Pulmonary artery endothelial cell (primary cell): ENCODE measurements at regions not wholly inside any gene's neighbourhood (a gene's known extent, or its start where the extent isn't known, plus 50 kb on each side); places are given as distances from the start of the nearest gene placed in this dataset.

Source experiments
- DNase-seq: peaks from one replicate; pipeline ENCODE4 v3.0.0-alpha.2; 2011; ENCODE audit warnings: low read depth, low spot score

DNA sequence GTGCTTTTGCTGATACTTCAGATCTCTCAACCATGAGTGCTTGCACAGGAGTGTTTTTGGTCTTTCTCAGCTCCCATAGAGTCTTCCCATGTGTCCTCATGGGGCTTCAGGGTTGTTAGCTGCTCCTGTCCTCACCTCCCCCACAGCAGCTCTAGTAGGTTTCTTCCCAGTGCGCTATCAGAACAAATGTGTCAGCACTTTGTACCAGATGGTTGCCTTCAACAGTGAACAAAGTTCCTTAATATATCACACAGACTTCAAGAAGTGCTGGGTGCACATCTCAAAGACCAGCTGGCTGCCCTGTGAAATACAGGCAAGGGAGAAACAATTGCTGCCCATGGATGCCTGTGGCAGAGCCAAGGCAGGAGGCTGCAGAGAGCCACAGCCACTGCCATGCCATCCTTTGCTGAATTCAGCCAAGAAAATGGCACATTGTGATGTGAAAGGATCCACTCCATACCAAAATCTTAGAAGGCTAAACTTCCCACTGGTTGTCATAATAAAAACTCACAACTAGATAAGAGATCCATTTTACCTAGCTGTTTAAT lies 471.3 kb downstream of the C6orf118 start:
- no peak for DNase-seq

DNA sequence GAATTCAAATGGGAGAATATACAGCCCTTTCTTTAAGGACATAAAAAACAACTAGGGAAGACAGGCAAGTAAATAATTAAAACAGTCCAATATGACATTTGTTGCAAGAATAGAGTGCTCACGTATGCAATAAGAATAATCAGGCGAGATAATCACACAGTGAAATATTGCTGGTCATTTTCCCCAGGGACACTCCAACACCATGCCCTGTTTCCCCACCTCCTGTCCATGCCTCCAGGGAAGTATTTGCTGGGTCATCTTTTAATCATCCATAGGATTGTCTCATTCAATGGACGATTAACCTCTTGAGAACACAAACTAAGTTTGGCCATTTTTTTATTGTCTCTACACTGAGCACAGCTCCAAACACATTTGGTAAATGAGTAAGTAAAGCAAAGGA lies 472.9 kb downstream of the C6orf118 start:
- DNase-seq = no peak

DNA sequence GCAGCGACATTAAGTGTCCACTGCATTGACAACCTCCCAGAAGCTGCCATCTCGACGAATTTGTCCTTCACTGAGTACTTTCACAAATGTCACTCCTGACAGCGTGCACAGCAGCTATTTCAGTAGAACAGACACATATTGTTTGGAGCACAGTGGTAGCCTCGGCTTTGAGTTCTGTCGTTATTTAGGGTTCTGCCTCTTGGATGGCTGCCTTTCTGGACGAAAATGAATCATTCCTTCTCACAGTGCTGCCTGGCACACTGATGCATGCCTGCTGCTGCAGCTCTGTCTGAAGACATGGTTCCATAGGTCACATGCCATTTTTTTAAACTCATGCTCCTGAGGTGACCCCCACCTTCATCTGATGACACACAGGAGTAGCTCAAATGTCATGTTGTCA lies 477.0 kb downstream of the C6orf118 start:
- DNase-seq = no peak

DNA sequence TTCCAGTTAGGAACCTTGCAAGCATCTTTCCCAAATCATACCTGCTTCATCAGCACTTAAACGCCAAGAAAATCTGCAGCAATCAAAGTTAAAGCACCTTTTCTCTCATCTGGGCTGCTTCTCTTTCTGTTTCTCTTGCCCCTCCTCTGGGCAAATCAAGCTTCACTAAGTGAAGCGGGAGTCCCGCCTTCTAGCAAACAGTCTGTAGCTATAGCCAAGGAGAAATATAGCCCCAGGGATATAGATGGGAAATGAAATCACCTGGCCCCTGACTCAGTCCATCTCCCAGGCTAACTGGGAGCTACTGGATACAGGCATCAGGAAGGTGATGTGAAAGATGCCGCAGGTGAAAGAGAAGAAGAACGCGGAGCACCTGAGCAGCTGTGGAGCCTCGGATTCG lies 481.9 kb downstream of the C6orf118 start:
- no peak for DNase-seq

DNA sequence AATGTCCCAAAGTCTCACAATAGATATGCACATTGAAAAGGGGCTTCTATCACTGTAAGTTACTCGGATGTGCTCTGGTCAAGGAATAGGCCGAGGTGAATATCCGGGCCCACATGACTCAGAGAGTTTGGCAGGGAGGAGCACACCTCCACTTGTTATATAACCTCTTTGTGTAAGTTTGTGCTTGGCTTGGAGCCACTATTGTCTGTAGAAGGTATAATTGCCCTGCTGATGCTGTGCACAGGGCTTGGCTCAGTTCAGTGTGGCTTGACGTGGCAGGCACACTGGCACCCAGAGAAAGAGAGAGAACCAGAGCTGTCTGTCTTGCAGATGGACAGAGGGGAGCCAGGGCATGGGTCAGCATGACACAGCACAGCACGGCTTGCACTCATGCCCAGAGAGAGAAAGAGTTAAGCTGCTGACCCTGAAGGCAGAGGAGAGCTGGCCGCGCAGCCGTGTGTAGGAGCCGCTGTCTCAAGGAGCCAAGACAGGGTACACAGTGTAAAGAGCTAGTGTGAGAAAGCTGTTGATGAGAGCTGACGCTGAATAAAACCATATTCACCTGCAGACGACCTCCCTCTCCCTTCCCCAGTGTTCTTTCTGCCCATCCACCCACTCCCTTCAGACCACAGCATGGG lies 482.5 kb downstream of the C6orf118 start:
- DNase-seq = no peak

DNA sequence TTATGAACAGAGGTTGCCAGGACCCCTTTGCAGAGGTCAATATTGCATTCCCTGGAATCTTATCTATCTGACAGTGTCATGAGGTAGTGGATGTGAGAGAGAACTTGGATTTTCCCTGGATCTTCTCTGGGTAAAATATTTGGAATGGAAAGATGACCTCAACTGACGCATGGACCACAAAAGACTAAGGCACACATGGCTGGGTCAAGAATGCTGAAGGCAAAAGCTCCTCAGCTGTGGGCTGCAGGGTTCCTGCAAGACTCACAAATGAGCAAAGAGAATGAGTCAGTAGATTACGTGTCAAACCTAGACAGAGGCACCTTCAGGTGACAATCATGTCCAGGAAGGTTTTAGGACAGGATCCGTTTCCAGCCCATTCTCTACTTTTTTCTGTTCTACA lies 484.0 kb downstream of the C6orf118 start:
- DNase-seq = no peak

DNA sequence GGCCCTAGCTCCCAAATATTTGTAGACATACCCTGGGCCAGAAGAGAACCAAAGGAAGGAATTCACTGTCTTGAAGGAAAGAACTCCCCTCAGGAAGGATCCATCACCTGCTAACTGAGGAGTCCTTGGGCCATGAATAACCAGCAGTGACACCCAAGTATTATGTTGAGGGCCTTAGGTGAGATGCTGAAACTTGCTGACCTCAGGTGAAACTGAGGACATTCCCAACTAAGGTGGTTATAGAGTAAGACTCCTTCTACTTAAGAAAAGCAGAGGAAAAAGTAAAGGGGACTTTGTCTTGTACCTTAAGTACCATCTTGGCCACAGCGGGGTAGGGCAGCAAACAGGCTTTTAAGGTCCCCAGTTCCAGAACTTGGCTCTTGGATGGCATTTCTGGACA lies 491.7 kb downstream of the C6orf118 start:
- DNase-seq = no peak

DNA sequence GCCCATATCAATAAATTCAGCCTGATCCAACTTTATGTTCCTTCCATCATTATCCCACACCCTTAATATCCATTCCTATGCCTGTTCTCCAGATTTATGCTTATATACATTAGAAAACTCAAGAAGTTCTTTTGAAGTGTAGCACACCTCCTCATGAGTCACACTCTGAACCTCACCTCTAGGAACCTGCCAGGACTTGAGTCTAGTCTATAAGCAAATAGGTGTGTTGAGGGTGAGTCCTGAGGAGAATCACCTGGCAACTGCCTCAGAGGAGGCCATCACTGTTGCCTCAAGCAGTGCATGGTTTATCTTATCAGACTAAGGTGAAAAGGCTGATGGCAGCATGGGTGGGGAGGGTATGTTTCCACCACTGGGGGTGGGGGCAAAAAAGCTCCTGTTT lies 496.7 kb downstream of the C6orf118 start:
- DNase-seq = no peak

DNA sequence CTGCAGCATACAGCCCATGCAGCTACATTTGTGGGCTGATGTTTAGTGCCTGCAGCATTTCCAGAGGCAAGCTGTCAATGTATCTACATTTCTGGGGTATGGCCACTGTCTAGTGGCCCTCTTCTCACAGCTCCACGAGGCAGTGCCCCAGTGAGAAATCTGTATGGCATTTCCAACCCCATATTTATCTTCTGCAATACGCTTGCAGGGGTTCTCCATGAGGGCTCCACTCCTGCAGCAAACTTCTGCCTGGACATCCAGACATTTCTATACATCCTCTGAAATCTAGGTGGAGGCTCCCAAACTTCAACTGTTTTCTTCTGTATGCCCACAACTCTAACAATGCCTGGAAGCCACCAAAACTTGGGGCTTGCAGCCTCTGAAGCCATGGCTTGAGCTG lies 502.3 kb downstream of the C6orf118 start:
- no peak for DNase-seq

DNA sequence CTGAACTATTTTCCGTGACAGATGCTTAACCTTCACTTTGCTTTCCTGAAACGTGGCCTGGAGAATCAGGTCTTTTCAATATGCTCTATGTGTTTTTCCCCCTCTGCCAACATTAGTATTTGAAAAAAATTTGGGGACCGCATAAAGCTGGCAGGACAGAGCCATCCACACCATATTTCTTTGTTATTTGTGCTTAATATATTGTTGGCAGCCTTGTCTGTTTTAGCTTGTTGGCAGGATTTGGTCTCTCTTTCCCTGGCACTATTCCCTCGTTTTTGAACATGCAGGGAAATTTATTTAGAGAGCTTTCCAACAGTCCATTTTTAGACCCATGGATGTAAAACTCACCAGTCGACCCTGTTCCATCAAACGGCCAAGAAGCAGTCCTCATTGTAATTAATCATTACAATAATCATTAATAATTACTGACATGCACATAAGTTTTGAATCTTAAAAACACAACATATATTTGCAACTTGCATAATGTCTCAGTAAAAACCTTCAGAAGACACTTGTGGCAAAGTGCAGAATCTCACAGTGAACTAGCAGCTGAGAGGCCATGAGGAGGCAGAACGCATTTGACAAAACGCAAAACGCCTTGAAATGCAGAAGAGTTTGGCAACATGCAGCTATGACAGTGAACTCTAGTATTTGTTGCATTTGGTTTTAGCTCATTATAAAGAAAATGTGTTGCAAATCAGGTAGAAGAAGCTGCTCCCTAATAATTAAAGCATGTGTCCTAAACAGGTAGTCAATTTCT lies 514.2 kb downstream of the C6orf118 start:
- no peak for DNase-seq

DNA sequence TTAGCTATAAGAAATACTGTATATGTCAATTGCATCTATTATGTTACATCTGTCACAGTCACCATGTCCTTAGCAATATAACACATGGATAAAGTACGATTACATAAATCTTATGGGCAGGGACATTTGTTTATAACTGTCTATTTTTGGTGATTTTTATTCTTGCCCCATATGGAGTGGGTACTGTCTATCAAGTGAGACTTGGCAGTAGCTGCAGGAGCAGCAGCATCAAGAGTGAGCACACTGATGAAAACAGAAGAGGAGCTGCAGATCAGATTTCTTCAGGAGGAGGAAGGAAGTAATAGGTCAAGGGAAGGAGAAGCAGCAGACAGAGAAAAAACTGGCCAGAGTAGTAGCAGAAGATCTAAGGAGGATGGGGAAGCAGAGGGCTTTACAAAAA lies 516.7 kb downstream of the C6orf118 start:
- DNase-seq = no peak

DNA sequence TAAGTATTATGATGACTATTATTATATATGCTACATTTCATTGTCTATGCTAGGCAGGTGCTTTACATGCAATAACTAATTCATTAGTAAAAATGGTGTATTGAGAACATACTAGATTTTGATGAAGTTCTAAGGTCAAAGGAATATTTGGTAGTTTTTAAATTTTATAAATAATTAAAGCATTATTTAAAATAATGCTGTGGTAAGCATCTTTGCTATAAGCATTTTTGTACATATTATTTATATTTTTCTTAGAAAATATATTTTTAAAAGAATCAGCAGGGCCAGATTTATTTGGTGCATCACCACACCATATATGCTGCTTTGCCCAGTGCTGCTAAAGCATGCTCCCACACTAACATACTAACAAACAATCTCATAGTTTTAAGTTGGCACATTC lies 517.9 kb downstream of the C6orf118 start:
- no peak for DNase-seq

DNA sequence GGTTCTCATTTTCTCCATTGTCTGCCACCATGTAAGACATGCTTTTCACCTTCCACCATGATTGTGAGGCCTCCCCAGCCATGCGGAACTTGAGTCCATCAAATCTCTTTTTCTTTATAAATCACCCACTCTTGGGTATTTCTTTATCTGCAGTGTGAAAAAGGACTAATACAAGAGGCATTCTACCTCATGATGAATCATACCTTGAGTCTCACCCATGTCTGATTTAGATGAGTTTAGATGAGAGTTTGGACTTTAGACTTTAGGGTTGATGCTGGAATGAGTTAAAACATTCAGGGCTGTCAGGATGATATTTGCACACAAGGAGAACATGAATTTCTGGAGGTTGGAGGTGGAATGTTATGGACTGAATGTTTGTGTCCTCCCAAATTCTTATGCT lies 545.6 kb downstream of the C6orf118 start:
- no peak for DNase-seq

DNA sequence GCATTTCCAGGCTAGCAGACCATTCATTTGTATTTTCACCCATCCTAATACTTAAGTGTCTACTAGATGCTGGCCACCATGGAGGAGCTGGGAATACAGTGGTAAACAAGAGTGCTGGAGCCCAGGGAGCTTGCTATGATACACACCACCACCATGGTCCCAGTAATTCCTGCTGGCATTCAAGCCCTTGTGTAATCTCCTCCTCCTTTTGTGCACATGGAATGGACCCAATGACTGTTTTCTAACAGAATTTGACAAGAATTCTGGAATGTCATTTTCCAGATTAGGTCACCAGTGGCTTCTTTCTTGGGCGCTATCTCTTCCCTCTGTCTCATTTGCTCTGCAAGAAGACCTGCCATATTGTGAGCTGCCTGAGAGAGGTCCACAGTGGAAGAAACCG lies 552.0 kb downstream of the C6orf118 start:
- no peak for DNase-seq

DNA sequence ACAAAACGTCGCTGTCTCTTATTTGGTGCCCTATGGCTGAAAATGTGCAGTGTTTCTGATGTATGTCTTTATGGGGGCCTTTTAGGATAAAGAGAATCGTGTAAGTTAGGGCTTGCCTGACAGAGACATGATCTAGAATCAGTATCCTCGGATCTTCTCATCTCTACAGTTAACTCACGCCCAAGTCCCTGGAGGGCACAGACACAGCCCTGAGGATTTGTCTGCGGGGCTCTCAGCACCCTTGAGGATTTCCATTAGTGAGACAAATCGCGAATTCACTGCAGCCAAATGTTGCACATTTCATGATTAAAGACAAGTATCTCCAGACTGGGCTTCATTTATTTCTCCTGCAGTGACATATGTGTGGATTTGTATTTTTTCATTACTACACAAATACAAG lies 552.7 kb downstream of the C6orf118 start:
- DNase-seq = no peak

DNA sequence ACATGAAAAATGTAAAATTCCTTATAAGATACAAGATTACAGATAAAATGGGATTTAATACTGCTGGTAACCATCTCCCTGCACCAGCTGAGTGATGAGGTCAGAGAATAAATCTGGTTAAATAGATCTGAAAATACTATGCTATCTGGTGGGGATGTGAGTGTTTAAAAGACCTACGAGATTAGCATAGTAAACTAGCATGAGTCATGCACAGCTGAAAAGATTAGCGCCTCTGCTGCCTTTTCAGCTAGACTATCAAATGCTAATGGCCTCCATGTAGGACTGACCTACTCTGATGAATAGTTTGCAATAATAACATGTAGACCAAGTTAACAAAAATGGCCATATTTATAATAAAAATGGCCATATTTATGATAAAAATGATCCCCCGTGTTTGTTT lies 553.3 kb downstream of the C6orf118 start:
- DNase-seq = no peak

DNA sequence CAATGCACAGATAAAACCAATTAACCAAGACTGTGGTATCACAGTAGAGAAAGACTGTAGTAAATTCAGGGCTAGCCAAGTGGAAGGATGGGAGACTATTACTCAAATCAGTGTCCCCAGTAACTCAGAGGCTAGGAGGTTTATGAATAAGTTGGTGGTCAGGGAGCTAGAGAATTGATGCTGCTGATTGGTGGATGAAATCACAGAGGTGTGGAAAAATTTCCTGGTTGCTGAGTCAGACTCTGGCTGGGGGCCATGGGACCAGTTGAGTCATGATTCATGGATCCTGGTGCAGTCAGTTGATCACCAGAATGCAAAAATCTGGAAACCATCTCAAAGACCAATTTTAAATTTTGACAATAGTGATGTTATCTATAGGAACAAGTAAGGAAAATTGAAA lies 555.9 kb downstream of the C6orf118 start:
- no peak for DNase-seq

DNA sequence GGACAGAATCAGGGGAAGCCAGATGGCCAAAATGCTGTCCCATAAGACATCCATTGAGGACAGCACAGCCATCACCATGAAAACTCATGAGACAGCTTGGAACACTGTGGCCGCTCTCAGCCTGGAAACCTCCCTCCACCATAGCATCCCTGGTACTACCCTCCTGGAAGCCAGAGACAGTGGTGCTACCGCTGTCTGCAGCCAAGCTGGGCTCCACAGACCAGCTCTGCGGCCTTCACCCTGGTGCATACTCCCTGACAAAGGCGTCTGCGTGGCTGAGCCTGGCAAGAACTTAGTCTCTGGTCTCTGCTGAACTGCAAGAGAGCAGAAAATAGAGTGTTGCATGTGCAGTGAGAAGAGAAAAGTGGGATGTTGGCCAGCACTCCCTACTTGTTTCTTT lies 558.0 kb downstream of the C6orf118 start:
- DNase-seq = no peak

DNA sequence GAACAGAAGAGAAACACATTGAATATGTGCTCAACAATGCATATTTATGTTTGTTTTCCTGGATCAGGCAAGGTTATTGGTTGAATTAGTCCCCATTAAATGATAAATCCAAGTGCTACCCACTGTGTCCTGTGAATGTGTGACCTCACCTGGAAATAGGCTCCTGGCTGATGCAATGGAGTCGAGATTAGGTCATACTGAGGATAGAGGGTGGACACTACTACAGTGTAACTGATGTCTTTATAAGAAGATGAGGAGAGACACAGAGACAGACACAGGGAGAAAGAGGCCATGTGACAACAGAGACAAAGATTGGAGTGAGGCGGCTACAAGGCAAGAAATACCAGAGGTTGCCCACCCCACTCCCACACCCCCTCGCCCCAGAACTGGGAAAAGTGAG lies 559.3 kb downstream of the C6orf118 start:
- no peak for DNase-seq

DNA sequence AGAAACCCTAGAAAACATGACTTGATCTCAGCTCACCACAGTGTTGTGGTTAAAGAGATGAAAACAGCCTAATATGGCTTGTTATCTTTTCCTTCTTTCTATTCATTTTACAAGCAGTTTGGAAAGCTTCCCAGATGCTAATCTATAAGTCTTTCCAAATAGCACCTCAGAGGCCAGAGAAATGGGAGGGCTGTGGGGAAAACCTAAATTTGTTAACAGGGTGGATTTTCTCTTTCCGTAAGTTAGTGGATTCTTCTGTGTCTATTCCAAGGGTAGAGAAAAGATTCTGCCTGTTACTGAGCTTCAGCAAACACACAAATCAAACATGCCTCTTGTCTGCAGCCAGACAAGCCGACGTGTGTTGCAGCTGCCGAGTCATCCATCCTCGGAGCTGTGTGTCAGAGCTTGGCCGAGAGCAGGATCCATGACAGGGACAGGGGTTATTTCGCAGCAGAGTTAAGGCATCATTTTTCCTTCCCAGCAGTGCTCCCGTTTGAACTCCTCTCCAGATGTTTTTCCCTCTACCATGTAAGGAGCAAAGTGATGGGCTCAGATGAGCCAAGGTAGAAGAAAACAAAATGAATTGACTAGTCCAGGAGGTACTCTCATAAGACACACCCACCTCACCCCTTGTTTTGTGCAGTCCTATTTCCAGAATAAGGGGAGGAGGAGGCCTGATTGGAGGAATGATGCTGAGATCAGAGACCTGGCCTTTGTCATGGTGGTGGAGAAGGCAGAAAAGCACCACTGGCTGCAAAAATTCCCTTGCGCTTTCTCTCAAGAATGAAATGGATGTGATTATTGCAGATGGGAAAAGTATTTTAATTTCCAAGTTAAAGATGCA lies 560.0 kb downstream of the C6orf118 start:
- no peak for DNase-seq

DNA sequence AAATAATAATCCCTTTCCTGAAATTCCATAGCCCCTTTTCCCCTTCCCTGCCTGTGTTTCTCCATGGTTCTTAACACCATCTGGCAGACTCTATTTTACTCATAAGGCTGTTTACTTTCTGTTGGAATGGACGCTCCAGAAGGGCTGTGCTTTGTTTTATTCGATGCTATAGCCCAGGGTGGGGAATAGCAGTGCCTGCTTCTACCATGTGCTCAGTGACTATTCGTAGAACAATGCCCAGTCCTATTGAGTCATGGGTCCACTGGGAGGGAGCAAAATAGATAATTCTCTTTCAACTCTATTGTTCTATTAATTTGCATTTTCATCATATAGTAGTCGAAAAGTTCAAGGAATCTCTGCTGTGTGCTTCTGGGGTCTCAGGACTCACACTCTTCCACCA lies 565.1 kb downstream of the C6orf118 start:
- no peak for DNase-seq

DNA sequence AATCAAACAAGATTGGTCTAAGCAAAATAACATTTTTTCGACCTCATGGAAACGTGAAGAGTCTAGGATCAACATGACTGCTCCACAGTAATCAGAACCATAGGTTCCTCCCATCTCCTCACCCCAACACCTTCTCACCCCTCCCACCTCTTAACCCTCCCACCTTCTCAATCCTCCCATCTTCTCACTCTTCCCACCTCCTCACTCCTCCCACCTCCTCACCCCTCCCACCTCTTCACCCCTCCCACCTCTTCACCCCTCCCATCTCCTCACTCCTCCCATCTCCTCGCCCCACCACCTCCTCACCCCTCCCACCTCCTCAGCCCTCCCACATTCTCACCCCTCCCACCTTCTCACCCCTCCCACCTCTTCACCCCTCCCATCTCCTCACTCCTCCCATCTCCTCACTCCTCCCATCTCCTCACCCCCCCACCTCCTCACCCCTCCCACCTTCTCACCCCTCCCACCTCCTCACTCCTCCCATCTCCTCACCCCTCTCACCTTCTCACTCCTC lies 567.4 kb downstream of the C6orf118 start:
- no peak for DNase-seq
